DMS 273 treated with DMSO at 0.1 percent for 48 hours (cell line): ENCODE measurements at regions not wholly inside any gene's neighbourhood (a gene's known extent, or its start where the extent isn't known, plus 50 kb on each side); places are given as distances from the start of the nearest gene placed in this dataset.

Experiments
- DNase-seq: peaks from one replicate; lab custom pipeline; 2025; lab: John Stamatoyannopoulos, UW

DNA sequence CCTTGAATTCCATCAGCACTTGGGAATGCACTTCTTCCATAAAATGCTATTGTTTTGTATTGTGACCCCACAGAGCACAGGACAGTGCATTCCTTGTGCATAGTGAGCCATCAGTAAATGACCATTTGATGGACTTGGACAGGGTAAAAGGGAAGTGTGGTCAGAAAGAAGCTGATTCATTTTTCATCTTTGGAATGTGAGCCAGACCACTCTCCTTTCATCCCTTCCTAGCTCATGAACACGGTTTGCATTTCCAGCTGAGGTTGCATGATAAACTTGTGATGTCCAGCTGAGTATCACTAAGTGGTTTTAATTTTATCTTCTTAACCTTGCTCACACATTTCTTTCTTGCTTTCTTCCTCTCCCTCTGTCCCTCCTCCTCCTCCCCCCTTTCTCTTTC lies 101.3 kb downstream of the NUDT12 start:
- DNase-seq, result no peak

DNA sequence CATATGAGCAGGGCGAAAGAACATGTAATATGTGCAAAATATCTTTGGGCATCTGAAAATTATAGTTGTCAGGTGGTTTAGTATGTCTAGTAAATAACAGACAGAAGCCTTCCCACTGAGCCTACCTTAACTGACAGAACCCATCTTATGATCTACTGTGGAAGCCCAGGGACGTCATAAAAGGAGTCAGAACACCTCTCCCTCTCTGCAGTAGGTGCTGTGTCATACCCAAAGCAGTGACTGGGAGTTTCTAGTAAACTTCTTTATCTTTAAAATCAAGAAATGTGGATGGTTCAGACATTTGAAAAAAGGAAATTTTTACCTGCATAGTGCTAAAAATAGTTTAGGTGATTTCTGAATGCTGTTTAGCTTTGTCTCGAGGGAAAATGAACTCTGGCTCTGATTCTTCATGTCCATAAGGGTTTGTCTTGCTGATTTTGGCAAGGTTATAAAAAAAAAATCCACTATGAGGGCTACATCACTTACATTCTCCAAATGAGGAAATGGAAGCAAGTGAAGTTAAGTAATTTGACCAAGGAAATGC lies 104.0 kb downstream of the NUDT12 start:
- no peak for DNase-seq

DNA sequence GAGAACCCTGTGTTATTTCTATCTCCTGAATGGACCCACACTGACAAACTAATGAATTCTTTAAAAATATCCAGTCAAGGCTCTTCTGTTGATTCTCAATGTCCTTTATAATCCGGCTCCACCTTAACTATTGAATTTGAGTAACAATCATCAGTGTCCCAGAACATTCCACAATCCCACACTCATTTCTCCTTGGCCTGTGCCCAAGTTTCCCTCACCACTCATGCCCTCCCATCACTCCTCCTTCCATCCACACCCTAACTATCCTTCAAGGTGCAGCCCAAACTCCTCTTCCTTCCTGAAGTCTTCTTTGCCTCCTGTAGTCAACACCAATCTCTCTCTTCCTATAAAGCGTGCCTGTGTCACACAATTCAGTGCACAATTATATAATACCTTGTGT lies 106.1 kb downstream of the NUDT12 start:
- no peak for DNase-seq

DNA sequence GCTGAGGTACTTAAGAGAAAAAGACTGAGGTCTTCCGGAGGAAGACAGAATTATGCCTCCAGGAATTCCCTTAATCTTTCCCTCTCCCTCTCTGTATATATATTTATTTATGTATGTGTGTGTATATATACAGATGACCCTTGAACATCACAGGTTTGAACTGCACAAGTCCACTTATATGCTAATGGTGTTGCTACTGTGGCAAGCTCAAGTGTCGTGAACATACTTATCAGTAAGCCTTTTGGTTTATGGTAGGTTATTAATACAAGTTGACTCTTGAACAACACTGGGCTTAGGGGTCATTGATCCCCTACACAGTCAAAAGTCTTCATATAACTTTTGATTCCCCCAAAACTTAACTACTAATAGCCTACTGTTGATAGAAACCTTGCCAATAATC lies 106.8 kb downstream of the NUDT12 start:
- DNase-seq, result no peak

DNA sequence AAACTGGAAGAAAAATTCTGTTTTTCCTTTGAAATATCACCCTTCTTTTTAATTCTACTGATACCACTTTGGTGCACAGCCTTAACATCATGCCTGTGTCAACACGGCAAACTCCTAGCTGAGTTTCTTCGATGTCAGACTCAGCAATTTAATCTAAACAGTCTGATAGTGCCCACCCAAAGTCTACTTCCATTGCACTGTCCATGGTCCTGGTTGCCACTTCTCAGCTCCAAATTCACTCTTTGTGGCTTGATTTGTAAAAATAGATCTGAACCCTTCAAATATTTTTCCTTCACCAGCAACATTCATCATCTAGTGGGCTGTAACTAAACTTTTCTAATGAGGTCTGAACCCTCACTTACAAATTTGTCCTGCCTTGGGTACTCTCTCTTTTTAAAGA lies 107.8 kb downstream of the NUDT12 start:
- DNase-seq, result no peak

DNA sequence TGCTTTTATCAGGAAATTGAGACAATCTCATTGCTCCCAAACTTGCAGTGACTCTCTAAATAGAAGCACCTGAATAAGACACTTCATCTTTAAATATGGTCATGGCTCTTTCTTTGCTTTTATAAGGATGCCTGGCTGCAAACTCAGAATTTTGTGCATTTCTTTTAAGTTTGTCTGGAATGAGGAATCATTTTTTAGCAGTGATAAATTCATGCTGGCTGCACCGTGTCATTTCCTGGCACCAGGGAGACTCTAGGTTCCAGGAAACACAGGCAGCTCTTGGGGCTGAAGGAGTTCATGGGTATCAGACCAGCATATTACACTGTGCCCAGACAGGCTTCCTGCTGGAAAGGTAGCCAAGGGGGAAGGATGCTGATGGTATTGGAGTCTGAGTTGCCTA lies 109.9 kb downstream of the NUDT12 start:
- no peak for DNase-seq

DNA sequence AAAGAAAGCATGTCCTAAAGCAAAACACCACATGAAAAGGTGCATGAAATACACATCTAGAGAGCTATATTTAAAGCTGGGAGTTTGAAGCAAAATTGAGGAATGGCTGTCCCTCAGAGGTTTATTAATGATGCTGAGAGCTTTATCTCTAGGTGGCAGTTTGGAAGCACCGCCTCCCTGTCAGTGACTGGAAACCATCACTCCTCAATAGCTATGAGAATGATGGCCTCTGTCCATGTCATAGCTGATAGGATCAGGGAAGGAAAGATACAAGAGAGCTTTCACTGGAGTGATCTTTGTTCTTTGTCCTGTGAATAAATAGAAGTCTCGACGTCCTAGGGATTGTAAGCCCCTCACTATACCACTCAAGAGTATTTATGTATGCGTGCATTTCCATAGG lies 110.5 kb downstream of the NUDT12 start:
- no peak for DNase-seq

DNA sequence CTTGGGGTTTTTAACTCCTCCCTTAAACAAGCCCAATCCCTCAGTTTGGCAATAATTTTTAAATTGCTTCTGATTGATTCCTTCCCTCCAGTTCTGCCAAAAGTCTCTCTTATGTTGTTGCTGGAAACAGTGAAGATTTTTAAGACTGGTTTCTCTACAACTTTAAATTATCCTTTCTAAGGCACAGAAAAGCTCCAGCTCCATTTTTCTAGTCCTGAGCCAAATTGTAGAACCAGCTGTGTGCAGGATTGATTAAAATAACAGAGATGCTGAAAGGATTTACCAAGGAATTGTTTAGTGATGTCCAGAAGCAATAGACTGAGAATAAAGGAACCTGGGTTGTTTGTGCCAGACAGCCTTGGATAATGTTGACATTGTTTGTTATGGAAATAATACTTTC lies 111.3 kb downstream of the NUDT12 start:
- no peak for DNase-seq

DNA sequence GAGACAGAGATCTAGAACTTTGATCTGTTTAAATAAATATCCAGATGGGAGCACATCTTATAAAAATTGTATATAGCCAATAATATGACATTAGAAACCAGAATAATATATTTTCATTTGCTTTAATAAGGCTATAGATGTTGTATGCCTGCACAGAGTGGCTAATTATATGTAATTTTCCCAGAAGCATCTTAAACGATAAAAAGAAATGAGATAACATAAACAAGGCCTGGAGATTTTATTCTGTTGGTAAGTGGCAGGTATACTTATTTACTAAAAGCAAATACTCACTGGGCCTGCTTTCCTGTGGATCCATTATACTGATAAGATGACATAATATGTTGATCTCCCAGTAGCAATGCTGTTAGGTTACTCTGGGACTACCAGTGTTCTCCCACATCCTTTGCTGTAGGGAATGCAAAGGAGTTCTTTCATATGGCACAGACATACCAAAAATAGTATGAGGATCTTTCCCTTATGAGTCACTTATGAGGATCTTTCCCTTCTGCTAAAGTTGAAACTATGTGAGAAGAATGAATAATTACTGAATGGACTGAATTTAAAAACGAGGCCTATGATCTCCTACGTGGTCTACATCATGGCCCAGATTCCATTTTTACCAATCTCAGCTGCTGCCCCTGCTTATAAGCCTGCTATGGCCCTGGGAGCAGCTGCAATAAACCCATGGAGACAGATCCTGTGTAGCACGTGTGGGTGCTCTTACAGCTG lies 112.1 kb downstream of the NUDT12 start:
- DNase-seq, result no peak

DNA sequence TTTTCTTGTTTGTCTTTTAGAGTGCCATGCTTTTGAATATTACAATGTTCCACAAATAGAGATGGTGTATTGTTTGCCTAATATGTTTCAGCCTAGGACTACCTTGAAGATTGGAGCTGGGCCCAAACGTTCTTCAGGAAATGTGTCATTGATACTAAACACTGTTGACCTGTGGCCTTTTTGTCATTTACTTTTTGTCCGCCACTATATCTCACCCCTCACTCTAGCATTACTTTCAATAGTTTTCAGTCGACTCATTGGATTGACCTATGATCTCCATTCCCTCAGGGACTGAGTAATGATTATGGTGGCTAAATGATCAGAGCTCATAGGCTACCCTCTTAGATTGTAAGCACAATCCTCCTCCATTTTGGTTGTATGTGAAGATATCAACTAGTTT lies 115.8 kb downstream of the NUDT12 start:
- DNase-seq, result no peak

DNA sequence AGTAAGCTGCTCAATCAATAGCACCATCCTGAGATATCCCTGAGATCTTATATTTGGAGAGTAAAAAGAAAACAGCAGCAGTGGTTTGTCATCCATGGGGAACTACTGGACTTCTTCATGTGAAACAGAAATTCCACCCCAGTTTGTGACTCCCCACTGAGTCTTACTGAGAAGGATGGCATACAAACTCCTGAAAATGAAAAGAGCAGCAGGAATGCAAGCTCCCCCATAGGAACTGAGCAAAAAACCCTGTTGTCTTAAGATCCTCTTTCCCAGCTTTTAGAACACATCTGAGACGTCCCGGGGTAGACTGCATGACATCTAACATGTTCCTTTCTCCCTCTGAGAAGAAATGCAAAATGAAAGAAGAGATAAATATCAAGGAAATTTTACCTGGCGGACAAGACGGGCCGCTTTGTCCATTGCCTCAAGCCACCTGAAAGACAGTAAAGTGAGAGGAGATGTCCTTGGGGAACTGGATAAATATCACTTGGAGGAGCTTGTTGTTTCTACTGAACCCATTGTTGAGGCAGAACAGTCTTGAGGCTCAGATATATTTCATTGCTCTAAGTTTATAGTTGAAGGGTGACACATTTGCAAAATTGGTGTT lies 117.1 kb downstream of the NUDT12 start:
- DNase-seq, result no peak

DNA sequence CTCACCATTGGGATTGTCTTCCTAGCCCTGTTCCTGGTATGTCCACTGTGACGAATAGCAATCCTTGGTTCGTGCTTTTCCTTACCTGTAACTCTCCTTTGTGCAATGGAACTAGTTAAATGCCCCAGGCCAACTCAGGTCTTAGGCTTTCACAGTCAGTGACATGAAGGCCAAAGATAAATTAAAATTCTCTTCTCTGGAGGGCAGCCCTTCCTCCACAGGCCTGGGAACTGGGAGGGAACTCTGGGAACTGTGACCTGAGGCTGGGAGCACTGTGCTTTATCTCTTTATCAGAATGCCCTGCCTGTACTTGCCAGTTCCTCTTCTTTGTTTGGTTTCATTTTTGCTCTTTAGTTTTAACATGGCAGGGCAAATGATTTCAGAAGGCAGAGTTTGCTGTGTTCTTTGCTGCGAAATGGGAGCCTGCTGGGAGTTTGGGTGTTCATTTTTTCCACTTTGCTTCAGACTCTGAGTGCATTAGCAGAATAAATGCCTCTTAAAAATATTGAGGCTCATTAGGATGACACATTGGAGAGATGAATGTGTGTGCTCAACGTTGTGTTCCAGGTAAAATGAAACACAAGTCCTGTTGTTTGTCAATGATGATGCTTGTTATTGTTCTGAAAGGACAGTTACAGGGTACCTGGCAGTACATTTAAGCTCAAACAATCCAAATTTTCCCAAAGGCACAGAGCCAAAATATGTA lies 118.1 kb downstream of the NUDT12 start:
- no peak for DNase-seq

DNA sequence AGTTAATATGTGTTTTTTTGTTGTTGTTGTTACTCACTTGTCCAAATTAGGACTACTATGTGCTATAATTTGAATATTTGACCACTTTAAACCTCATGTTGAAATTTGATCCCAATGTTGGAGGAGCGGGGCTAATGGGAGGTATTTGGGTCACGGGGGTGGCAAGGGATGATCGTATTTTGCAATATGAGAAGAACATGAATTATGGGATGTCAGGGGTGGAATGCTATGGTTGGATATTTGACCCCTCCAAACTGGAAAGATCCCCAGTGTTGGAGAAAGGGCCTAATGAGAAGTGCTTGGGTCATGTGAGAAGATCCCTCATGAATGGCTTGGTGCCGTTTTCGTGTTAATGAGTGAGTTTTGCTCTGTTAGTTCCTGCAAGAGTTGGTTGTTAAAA lies 119.8 kb downstream of the NUDT12 start:
- DNase-seq, result no peak

DNA sequence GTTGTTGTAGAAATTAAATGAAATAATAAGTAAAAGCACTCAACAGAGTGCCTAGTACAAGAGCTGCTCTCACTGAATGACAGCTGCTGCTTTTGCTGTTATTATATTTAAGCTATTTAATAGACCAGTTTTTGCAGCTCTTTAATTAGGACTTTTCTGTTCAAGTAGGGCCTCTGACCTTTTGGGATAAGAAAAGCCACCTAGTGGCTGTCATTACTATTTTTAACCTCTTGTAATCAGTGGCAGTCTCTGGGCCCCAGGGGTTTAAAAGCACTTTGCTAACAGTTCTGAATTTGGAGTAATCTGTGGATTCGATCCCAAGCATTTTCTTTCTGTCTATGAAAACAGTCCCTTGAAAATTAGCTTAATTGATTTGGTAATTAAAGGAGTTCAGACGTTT lies 121.1 kb downstream of the NUDT12 start:
- peak; percentile 10 for DNase-seq

DNA sequence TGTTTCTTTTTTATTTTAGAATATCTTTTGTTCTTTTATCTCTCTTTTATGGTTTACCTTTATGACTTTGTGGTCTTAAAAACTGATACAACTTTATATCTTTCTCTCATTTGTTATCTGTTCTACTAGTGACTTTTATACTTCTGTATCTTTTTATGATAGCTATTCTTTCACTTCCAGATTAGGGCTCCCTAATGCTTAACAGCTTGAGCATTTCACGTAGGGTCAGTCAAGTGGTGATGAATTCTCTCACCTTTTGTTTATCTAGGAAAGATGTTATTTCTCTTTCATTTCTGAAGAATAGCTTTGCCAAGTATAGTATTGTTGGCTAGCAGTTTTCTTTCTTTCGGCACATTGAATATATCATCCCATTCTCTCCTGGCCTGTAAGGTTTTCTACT lies 123.6 kb downstream of the NUDT12 start:
- no peak for DNase-seq

DNA sequence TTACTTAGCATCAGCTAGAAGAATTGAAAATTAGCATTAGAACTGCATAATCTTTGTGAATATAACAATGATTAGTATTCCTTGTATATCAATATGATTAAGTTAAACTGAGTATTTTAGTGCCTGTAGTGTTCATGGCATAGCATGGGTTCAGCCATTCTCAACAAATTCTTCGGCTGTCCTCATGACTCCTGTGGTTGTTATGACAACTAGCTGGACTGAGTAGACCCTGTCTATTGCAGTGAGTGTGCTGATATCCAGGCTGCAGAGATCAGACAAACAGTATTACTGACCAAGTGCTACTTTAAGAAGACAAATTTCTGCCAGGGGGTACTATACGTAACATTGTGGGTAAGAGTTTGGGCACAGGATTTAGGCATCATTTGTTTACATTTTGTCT lies 125.9 kb downstream of the NUDT12 start:
- DNase-seq, result no peak

DNA sequence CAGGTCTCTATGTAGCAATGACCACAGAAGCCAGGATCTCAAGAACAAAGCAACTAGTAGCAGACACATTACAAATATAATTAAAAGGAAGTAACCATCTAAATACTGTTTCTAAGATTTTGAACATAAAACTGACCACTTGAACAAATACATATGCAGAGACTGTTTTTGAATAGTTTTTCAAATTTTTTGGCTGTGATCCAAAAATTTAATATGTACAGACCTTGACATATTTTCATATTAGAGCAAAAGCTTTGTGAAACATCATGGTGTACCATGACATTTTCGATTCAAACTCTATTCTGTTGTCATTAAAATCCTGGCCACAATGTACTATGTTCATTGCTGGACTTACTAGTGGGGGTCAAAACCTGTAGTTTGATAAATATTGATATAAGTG lies 126.5 kb downstream of the NUDT12 start:
- no peak for DNase-seq

DNA sequence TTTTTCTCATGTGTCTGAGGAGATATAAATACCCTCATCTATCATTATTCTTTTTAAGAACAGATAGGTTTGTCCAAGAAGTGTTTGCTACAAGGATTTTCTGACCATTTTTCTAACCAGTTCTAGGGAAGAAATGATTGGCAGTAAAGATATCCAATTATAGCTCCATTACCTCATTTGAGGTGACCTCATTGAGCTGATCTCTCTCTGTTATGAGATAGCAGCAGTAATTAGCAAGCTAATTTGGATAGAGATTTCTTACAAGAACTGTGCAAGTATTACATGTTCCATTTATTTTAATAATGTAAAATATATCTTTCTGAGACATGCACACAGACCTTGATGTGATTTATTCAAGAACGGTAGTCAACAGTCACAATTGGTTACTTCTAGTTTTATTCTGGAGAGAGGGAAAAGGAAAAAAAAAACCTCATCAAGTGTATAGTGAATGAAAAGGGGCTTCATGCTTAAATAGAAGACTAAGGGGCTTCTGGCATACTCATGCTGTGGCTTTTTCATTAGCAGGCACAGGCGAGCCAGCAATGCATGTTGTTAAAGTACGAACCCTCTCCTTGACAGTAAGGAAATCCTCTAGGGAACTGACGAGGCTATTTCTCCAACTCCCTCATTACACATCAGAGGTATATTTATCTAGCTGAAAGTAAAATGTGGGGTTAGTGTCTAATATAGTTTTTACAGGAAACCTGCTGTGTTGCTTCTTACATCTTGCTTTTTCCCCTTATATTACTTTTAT lies 127.3 kb downstream of the NUDT12 start:
- DNase-seq, result no peak

DNA sequence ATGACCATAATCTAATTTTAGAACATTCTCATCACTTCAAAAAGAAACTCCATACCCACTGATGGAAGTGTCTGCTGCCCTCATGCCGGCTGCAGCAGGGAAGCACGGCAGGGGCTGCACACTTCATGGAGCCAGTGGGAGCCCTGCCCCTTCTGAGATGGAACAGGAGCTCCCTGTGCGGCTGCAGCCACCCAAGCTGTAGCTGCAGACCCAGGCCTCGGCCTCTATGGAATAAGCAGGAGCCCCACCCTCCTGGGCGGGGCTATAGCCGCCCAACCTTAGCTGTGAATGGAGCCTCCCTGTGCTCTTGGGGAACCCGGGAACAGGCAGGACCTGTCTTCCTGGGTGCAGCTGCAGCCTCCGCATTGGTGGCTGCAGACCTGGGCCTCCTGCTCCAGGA lies 128.5 kb downstream of the NUDT12 start:
- no peak for DNase-seq

DNA sequence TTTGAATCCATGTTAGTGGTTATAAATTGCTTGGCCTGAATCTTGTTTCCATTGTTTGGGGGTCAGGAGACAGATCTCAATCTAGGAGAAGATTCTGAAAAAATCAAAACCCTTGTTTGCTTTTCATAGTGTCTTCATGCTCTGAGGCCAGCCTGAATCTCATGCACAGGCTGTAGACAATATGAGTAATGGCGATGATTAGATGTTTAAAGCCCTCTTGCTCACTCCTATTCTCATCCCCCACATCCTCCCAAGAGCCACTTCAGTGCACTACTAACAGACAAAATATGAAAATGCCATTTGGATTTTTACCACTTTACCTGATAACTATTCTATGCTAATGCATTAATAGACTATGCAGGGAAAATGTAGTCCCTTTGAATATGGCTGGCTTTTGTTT lies 129.4 kb downstream of the NUDT12 start:
- no peak for DNase-seq

DNA sequence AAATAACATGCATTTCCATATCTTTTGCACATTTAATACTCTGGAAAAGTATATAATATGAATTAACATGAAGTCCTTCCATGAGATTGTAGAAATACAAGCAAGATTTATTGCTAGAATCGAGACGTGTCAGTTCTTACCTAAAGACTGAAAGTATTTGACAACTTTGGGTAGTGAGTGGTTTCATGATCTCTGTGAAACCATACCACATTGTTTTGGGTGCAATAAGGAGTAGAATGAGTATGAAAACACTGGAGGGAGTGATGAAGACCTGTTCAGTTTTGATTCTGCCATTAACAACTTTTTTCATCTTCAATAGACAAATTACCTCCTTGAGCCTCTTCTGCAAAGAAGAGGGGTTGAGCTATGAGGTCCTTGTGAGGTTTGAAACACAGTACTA lies 133.7 kb downstream of the NUDT12 start:
- no peak for DNase-seq

DNA sequence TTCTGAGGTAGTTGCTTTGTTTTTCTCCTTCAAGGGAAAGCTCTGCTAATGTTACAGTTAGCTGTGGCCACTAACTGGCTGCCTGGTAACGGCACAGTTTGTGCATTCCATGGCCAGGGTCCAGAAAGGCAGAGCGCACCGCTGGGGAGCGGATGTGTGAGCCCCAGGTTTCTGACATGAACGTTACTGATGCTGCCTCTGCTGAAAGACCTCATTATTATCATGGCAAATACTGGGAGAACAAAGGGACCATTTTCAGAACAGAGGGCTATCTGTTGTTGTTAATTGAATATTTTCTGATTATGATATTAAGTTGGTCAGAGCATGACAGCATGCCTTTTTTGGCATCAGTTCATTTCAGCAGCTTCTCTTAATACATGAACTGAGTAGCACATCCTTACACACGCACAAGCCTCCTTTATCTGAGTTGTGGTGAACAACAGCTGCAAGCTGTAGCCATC lies 134.1 kb downstream of the NUDT12 start:
- no peak for DNase-seq
